SU-DHL-6 (cell line): ENCODE measurements at regions not wholly inside any gene's neighbourhood (a gene's known extent, or its start where the extent isn't known, plus 50 kb on each side); places are given as distances from the start of the nearest gene placed in this dataset.

Experiments used
- EZH2phosphoT487 ChIP-seq: fragments of 200-600 bp; sonication (generic), shearing (Covaris generic); conservative IDR thresholded peaks from 2 replicates; pipeline ENCODE4 v1.6.1; 2018; ENCODE audit warnings: mild to moderate bottlenecking, antibody characterized with exemption, low read length, moderate library complexity, mixed read lengths
- TF ChIP-seq, protein P1 (sequence below): fragments of 200-600 bp; sonication (generic); IDR thresholded peaks from one replicate; pipeline ENCODE4 v1.5.1; 2017; ENCODE audit warnings: antibody characterized with exemption, mild to moderate bottlenecking, low read length, moderate library complexity; ENCODE audit not compliant: insufficient read depth, poor library complexity, severe bottlenecking

- no peak for TF ChIP-seq EZH2phosphoT487
- TF ChIP-seq, protein P1, sequence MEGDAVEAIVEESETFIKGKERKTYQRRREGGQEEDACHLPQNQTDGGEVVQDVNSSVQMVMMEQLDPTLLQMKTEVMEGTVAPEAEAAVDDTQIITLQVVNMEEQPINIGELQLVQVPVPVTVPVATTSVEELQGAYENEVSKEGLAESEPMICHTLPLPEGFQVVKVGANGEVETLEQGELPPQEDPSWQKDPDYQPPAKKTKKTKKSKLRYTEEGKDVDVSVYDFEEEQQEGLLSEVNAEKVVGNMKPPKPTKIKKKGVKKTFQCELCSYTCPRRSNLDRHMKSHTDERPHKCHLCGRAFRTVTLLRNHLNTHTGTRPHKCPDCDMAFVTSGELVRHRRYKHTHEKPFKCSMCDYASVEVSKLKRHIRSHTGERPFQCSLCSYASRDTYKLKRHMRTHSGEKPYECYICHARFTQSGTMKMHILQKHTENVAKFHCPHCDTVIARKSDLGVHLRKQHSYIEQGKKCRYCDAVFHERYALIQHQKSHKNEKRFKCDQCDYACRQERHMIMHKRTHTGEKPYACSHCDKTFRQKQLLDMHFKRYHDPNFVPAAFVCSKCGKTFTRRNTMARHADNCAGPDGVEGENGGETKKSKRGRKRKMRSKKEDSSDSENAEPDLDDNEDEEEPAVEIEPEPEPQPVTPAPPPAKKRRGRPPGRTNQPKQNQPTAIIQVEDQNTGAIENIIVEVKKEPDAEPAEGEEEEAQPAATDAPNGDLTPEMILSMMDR, result no peak
These were observed 132.6 kb downstream of the RPS24 start for GRCh38 chr10:78166261-78166660.
